ENCODE measurements at regions not wholly inside any gene's neighbourhood (a gene's known extent, or its start where the extent isn't known, plus 50 kb on each side); places are given as distances from the start of the nearest gene placed in this dataset.

- TF ChIP-seq CTCF (IDR thresholded peaks at IDR 0.05; ENCODE audit: insufficient read depth, low read length) = no peak
- H3K4me3 ChIP-seq (ENCODE audit: low read depth, low read length) = no peak overlapping the region
- no peak for DNase-seq (ENCODE audit: low read depth)
Observed at GRCh38 chr15:87763837-87764236, 492.7 kb downstream of the NTRK3 start.

- no peak for DNase-seq (ENCODE audit: low read depth)
- H3K4me3 ChIP-seq (ENCODE audit: low read depth, low read length) = no peak overlapping the region
- TF ChIP-seq CTCF (IDR thresholded peaks at IDR 0.05; ENCODE audit: insufficient read depth, low read length) = no peak
Observed at GRCh38 chr15:87761736-87762509, 494.6 kb downstream of the NTRK3 start.

- no peak overlapping the region for H3K4me3 ChIP-seq (ENCODE audit: low read depth, low read length)
Observed at GRCh38 chr15:87760547-87761314, 495.8 kb downstream of the NTRK3 start.

GRCh38 chr15:87758794-87759418 is 497.6 kb downstream of the NTRK3 start:
- H3K4me3 ChIP-seq (ENCODE audit: low read depth, low read length) = no peak overlapping the region
- DNase-seq (ENCODE audit: low read depth) = no peak
- TF ChIP-seq CTCF (IDR thresholded peaks at IDR 0.05; ENCODE audit: insufficient read depth, low read length) = no peak

More at GRCh38 chr15:87760547-87761314, 495.8 kb downstream of the NTRK3 start:
- no peak for TF ChIP-seq CTCF (IDR thresholded peaks at IDR 0.05; ENCODE audit: insufficient read depth, low read length)
- DNase-seq (ENCODE audit: low read depth) = no peak

GRCh38 chr15:87757084-87757483 is 499.5 kb downstream of the NTRK3 start:
- no peak for TF ChIP-seq CTCF (IDR thresholded peaks at IDR 0.05; ENCODE audit: insufficient read depth, low read length)
- DNase-seq (ENCODE audit: low read depth) = no peak
- H3K4me3 ChIP-seq (ENCODE audit: low read depth, low read length) = no peak overlapping the region

- TF ChIP-seq CTCF (IDR thresholded peaks at IDR 0.05; ENCODE audit: insufficient read depth, low read length) = no peak
- DNase-seq (ENCODE audit: low read depth) = no peak
- no peak overlapping the region for H3K4me3 ChIP-seq (ENCODE audit: low read depth, low read length)
Observed at GRCh38 chr15:87756072-87756471, 500.5 kb downstream of the NTRK3 start.

Data from fibroblast of the aortic adventitia (primary cell).